Upper lobe of right lung (tissue), 1 donor: ENCODE measurements at regions not wholly inside any gene's neighbourhood (a gene's known extent, or its start where the extent isn't known, plus 50 kb on each side); places are given as distances from the start of the nearest gene placed in this dataset.

Source experiments
- ATAC-seq: fragments of 200-7000 bp; cut with Tn5 transposase; one replicate; pipeline ENCODE4 v1.9.1; 2020; ENCODE audit warnings: mild to moderate bottlenecking, moderate library complexity
- DNase-seq: peaks from one replicate; pipeline ENCODE4 v3.0.0-alpha.2; 2020
- H3K27ac ChIP-seq: fragments of 200-600 bp; one replicate; pipeline ENCODE4 v1.8.0; 2022
- H3K27me3 ChIP-seq: fragments of 200-600 bp; one replicate; pipeline ENCODE4 v1.8.0; 2022; ENCODE audit warnings: mild to moderate bottlenecking
- H3K36me3 ChIP-seq: fragments of 200-600 bp; one replicate; pipeline ENCODE4 v1.8.0; 2022
- H3K4me1 ChIP-seq: fragments of 200-600 bp; one replicate; pipeline ENCODE4 v1.8.0; 2022
- H3K4me3 ChIP-seq: fragments of 200-600 bp; one replicate; pipeline ENCODE4 v1.8.0; 2022; ENCODE audit warnings: mild to moderate bottlenecking
- H3K9me3 ChIP-seq: fragments of 200-600 bp; one replicate; pipeline ENCODE4 v1.8.0; 2022
- CTCF ChIP-seq: fragments of 200-600 bp; IDR thresholded peaks from one replicate; pipeline ENCODE4 v1.8.0; 2022; ENCODE audit warnings: antibody characterized with exemption
- intact Hi-C: fragments of 100-400 bp; cut with DNase I; formaldehyde crosslinking; loops from one replicate; pipeline ENCODE4 v1.11.0; 2022
- donor health status: DM: no; HTN: yes; CAD: no; lungs with severe emphysema.

GRCh38 chr21:26655460-26655859 lies 82.4 kb upstream of the CYYR1 start:
- Histone ChIP-seq H3K4me3 (no peak overlapping the region), H3K9me3 (no peaks in the 10 kb centered on the region), H3K27me3 (no peaks in the 10 kb centered on the region), H3K4me1 (no peaks in the 10 kb centered on the region), H3K36me3 (no peaks in the 10 kb centered on the region), H3K27ac (no peak overlapping the region)
- TF ChIP-seq CTCF: no peak
- DNase-seq (no peak), ATAC-seq (no peak)
- intact Hi-C loops: no loop called here

- TF ChIP-seq CTCF: no peak
- Histone ChIP-seq H3K27ac (no peak overlapping the region), H3K9me3 (no peaks in the 10 kb centered on the region), H3K36me3 (no peaks in the 10 kb centered on the region), H3K4me1 (no peaks in the 10 kb centered on the region), H3K4me3 (no peak overlapping the region), H3K27me3 (no peaks in the 10 kb centered on the region)
- intact Hi-C loops: no loop called here
- DNase-seq (no peak), ATAC-seq (no peak)
Measured at GRCh38 chr21:26653430-26653829, 80.3 kb upstream of the CYYR1 start.

GRCh38 chr21:26652854-26653253 lies 79.8 kb upstream of the CYYR1 start:
- intact Hi-C loops: no loop called here
- Histone ChIP-seq H3K9me3 (no peaks in the 10 kb centered on the region), H3K36me3 (no peaks in the 10 kb centered on the region), H3K4me1 (no peaks in the 10 kb centered on the region), H3K4me3 (no peak overlapping the region), H3K27ac (no peak overlapping the region), H3K27me3 (no peaks in the 10 kb centered on the region)
- ATAC-seq: no peak
- DNase-seq: no peak
- TF ChIP-seq CTCF: no peak

GRCh38 chr21:26641062-26641461 lies 68.0 kb upstream of the CYYR1 start:
- no peak for TF ChIP-seq CTCF

GRCh38 chr21:26637201-26637745 lies 64.2 kb upstream of the CYYR1 start:
- intact Hi-C loops: no loop called here
- H3K4me1 ChIP-seq: no peaks in the 10 kb centered on the region
- no peak for TF ChIP-seq CTCF

More at GRCh38 chr21:26641062-26641461, 68.0 kb upstream of the CYYR1 start:
- Histone ChIP-seq H3K4me3 (no peak overlapping the region), H3K9me3 (no peaks in the 10 kb centered on the region), H3K27ac (no peak overlapping the region), H3K4me1 (no peaks in the 10 kb centered on the region), H3K36me3 (no peaks in the 10 kb centered on the region), H3K27me3 (no peaks in the 10 kb centered on the region)
- intact Hi-C loops: no loop called here
- no peak for ATAC-seq
- DNase-seq: no peak

GRCh38 chr21:26635681-26636080 lies 62.6 kb upstream of the CYYR1 start:
- no peak for DNase-seq
- Histone ChIP-seq H3K9me3 (peaks cover 6% of the 10 kb centered on the region), H3K36me3 (no peaks in the 10 kb centered on the region), H3K4me1 (no peaks in the 10 kb centered on the region), H3K4me3 (no peak overlapping the region), H3K27me3 (no peaks in the 10 kb centered on the region), H3K27ac (no peak overlapping the region)
- no peak for ATAC-seq
- intact Hi-C loops: no loop called here
- no peak for TF ChIP-seq CTCF

More at GRCh38 chr21:26637201-26637745, 64.2 kb upstream of the CYYR1 start:
- no peaks in the 10 kb centered on the region for H3K36me3 ChIP-seq
- H3K27me3 ChIP-seq: no peaks in the 10 kb centered on the region
- ATAC-seq (no peak), DNase-seq (no peak)
- H3K9me3 ChIP-seq: peaks cover 5% of the 10 kb centered on the region
- no peak overlapping the region for H3K4me3 ChIP-seq
- no peak overlapping the region for H3K27ac ChIP-seq
